ENCODE measurements at regions not wholly inside any gene's neighbourhood (a gene's known extent, or its start where the extent isn't known, plus 50 kb on each side); places are given as distances from the start of the nearest gene placed in this dataset.
"Not testable (repeated sequence)": the region's sequence is repeated elsewhere in the genome, so short reads cannot be mapped to it uniquely, and the experiment has no call there.

DNA sequence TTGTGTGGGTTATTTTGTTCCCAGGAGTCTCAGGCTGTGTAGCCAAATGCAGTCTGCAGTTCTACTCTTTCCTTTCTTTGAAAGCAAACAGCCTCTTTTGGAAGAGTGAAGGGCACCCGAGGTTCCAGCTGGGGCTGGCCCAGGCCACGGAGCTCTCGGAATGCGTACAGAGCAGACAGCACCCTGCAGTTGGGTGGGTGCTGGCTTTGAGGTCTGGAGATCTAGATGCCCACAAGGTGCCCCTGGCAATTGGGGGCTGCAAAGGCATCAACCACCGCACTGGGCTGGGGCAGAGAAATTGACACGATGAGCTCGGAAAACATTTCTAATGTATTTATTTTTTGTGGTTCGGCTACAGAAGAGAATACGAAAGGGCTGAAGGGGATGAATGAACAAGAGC lies 191.6 kb upstream of the ZNF469 start:
- TF ChIP-seq, protein P1, sequence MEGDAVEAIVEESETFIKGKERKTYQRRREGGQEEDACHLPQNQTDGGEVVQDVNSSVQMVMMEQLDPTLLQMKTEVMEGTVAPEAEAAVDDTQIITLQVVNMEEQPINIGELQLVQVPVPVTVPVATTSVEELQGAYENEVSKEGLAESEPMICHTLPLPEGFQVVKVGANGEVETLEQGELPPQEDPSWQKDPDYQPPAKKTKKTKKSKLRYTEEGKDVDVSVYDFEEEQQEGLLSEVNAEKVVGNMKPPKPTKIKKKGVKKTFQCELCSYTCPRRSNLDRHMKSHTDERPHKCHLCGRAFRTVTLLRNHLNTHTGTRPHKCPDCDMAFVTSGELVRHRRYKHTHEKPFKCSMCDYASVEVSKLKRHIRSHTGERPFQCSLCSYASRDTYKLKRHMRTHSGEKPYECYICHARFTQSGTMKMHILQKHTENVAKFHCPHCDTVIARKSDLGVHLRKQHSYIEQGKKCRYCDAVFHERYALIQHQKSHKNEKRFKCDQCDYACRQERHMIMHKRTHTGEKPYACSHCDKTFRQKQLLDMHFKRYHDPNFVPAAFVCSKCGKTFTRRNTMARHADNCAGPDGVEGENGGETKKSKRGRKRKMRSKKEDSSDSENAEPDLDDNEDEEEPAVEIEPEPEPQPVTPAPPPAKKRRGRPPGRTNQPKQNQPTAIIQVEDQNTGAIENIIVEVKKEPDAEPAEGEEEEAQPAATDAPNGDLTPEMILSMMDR (IDR thresholded peaks at IDR 0.05), result not testable (repeated sequence)
- not testable (repeated sequence) for TF ChIP-seq EZH2phosphoT487 (IDR thresholded peaks at IDR 0.05)
